ENCODE measurements at regions not wholly inside any gene's neighbourhood (a gene's known extent, or its start where the extent isn't known, plus 50 kb on each side); places are given as distances from the start of the nearest gene placed in this dataset.
"Not testable (repeated sequence)": the region's sequence is repeated elsewhere in the genome, so short reads cannot be mapped to it uniquely, and the experiment has no call there.

- Histone ChIP-seq H3K27ac (no peak overlapping the region), H3K27me3 (replicated peaks; ENCODE audit: insufficient read depth) (no peaks in the 10 kb centered on the region), H3K4me3 (no peak overlapping the region), H3K9me3 (no peaks in the 10 kb centered on the region), H3K4me1 (ENCODE audit: control insufficient read depth in 1 of 2, low read depth in 2 of 2) (no peaks in the 10 kb centered on the region), H3K36me3 (no peaks in the 10 kb centered on the region)
- no peak for DNase-seq (ENCODE audit: low spot score)
- ATAC-seq (ENCODE audit: insufficient number of reproducible peaks, low FRiP score, low read depth), result no peak
- TF ChIP-seq, protein P1, sequence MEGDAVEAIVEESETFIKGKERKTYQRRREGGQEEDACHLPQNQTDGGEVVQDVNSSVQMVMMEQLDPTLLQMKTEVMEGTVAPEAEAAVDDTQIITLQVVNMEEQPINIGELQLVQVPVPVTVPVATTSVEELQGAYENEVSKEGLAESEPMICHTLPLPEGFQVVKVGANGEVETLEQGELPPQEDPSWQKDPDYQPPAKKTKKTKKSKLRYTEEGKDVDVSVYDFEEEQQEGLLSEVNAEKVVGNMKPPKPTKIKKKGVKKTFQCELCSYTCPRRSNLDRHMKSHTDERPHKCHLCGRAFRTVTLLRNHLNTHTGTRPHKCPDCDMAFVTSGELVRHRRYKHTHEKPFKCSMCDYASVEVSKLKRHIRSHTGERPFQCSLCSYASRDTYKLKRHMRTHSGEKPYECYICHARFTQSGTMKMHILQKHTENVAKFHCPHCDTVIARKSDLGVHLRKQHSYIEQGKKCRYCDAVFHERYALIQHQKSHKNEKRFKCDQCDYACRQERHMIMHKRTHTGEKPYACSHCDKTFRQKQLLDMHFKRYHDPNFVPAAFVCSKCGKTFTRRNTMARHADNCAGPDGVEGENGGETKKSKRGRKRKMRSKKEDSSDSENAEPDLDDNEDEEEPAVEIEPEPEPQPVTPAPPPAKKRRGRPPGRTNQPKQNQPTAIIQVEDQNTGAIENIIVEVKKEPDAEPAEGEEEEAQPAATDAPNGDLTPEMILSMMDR (IDR thresholded peaks at IDR 0.05), result no peak
These were observed 124.2 kb upstream of the ETV3 start for GRCh38 chr1:157262422-157262821.

DNA sequence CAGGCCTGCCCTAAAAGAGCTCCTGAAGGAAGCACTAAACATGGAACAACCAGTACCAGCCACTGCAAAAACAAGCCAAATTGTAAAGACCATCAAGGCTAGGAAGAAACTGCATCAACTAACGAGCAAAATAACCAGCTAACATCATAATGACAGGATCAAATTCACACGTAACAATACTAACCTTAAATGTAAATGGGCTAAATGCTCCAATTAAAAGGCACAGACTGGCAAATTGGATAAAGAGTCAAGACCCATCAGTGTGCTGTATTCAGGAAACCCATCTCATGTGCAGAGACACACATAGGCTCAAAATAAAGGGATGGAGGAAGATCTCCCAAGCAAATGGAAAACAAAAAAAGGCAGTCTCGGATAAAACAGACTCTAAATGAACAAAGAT lies 117.7 kb upstream of the ETV3 start:
- H3K36me3 ChIP-seq; H3K4me3 ChIP-seq; H3K27me3 ChIP-seq (replicated peaks; ENCODE audit: insufficient read depth); H3K9me3 ChIP-seq; DNase-seq (ENCODE audit: low spot score); H3K4me1 ChIP-seq (ENCODE audit: control insufficient read depth in 1 of 2, low read depth in 2 of 2); ATAC-seq (ENCODE audit: insufficient number of reproducible peaks, low FRiP score, low read depth); H3K27ac ChIP-seq: not testable (repeated sequence)

DNA sequence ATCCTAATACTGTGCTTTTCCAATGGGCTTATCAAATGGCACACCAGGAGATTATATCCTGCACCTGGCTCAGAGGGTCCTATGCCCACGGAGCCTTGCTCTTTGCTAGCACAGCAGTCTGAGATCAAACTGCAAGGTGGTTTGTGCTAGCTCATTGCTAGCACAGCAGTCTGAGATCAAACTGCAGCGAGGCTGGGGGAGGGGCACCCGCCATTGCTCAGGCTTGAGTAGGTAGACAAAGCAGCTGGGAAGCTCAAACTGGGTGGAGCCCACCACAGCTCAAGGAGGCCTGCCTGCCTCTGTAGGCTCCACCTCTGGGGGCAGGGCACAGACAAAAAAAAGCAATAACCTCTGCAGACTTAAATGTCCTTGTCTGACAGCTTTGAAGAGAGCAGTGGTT lies 116.0 kb upstream of the ETV3 start:
- H3K9me3 ChIP-seq; H3K36me3 ChIP-seq; H3K4me3 ChIP-seq; H3K4me1 ChIP-seq (ENCODE audit: control insufficient read depth in 1 of 2, low read depth in 2 of 2); ATAC-seq (ENCODE audit: insufficient number of reproducible peaks, low FRiP score, low read depth); H3K27ac ChIP-seq; H3K27me3 ChIP-seq (replicated peaks; ENCODE audit: insufficient read depth); DNase-seq (ENCODE audit: low spot score): not testable (repeated sequence)

DNA sequence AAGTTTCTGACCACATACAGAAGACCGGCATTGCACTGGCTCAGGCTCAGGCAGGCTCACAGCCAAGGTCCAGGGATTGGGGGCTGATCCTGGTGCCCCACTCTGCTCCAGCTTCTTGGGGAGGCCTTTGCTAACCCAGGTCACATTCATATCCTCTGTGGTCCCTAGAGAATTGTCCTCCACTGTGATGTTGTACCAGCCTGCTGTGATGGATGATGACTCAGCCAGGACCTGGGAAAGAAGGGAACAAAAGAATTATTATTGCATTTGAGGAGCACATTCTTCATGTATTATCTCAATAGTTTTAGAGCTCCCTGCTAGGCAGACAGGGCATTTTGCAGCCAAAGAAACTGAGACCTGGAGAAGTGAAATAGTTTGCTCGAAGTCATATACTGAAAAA lies 114.3 kb upstream of the ETV3 start:
- Histone ChIP-seq H3K4me1 (ENCODE audit: control insufficient read depth in 1 of 2, low read depth in 2 of 2) (no peaks in the 10 kb centered on the region), H3K4me3 (no peak overlapping the region), H3K27ac (no peak overlapping the region), H3K27me3 (replicated peaks; ENCODE audit: insufficient read depth) (no peaks in the 10 kb centered on the region), H3K36me3 (no peaks in the 10 kb centered on the region), H3K9me3 (no peaks in the 10 kb centered on the region)
- no peak for DNase-seq (ENCODE audit: low spot score)
- ATAC-seq (ENCODE audit: insufficient number of reproducible peaks, low FRiP score, low read depth), result no peak
- TF ChIP-seq, protein P1 (IDR thresholded peaks at IDR 0.05), result no peak

GRCh38 chr1:157249739-157250138 lies 111.5 kb upstream of the ETV3 start:
- TF ChIP-seq, protein P1 (IDR thresholded peaks at IDR 0.05), result no peak
- H3K9me3 ChIP-seq, result no peaks in the 10 kb centered on the region
- no peak overlapping the region for H3K27ac ChIP-seq
- no peak for ATAC-seq (ENCODE audit: insufficient number of reproducible peaks, low FRiP score, low read depth)
- no peaks in the 10 kb centered on the region for H3K4me1 ChIP-seq (ENCODE audit: control insufficient read depth in 1 of 2, low read depth in 2 of 2)
- no peaks in the 10 kb centered on the region for H3K36me3 ChIP-seq
- no peak overlapping the region for H3K4me3 ChIP-seq
- no peak for DNase-seq (ENCODE audit: low spot score)
- no peaks in the 10 kb centered on the region for H3K27me3 ChIP-seq (replicated peaks; ENCODE audit: insufficient read depth)

DNA sequence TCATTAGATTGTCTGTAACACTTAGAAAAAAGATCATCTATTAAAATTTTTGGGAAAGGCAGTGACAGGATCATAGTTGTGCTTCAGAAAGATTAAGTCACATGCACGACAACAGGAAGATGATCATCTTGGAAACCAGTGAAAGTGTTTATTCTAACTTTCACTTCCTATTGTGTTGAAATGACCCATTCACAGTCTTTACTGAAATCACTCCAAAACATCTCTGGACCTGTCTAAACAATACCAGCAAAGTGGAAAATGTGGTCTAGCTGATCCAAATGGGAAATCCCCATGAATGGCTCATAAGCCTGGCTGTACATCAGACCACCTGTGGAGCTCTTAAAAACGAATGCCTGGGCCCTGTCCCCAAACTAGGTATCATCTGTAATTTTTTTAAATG lies 111.1 kb upstream of the ETV3 start:
- no peaks in the 10 kb centered on the region for H3K4me1 ChIP-seq (ENCODE audit: control insufficient read depth in 1 of 2, low read depth in 2 of 2)
- TF ChIP-seq, protein P1 (IDR thresholded peaks at IDR 0.05), result no peak
- H3K4me3 ChIP-seq, result no peak overlapping the region
- H3K36me3 ChIP-seq, result no peaks in the 10 kb centered on the region
- no peaks in the 10 kb centered on the region for H3K27me3 ChIP-seq (replicated peaks; ENCODE audit: insufficient read depth)
- no peak for DNase-seq (ENCODE audit: low spot score)
- ATAC-seq (ENCODE audit: insufficient number of reproducible peaks, low FRiP score, low read depth), result no peak
- H3K9me3 ChIP-seq, result no peaks in the 10 kb centered on the region
- H3K27ac ChIP-seq, result no peak overlapping the region

- not testable (repeated sequence) for H3K27me3 ChIP-seq (replicated peaks; ENCODE audit: insufficient read depth); H3K27ac ChIP-seq; H3K4me1 ChIP-seq (ENCODE audit: control insufficient read depth in 1 of 2, low read depth in 2 of 2); H3K9me3 ChIP-seq; DNase-seq (ENCODE audit: low spot score); H3K4me3 ChIP-seq; ATAC-seq (ENCODE audit: insufficient number of reproducible peaks, low FRiP score, low read depth); H3K36me3 ChIP-seq
These were observed 109.5 kb upstream of the ETV3 start for GRCh38 chr1:157247764-157248049.

Data from thoracic aorta (tissue), 2 donors.